ENCODE measurements at regions not wholly inside any gene's neighbourhood (a gene's known extent, or its start where the extent isn't known, plus 50 kb on each side); places are given as distances from the start of the nearest gene placed in this dataset.
"Not testable (repeated sequence)": the region's sequence is repeated elsewhere in the genome, so short reads cannot be mapped to it uniquely, and the experiment has no call there.

- DNase-seq, result no peak
Observed at GRCh38 chr3:110344897-110345767, 726.5 kb upstream of the NECTIN3 start.

DNA sequence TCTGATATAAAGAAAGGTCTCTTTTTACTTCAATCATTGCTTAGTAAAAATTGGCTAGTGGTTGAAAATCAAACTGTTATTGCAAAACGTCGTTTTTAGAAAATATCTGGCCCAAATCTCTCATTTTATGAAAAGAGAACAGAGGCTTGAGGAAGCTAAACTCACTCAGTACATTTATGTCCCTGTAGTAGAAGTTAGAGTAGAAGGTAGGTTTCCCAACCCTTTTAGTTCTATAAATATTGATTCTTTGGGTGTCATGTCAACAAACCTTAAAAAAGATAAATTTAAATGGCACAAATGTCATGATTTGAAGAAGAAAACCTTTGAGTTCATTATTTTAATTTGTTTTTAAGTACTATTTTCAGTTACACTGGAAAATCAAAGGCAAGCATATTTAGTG lies 722.3 kb upstream of the NECTIN3 start:
- no peak for DNase-seq

DNA sequence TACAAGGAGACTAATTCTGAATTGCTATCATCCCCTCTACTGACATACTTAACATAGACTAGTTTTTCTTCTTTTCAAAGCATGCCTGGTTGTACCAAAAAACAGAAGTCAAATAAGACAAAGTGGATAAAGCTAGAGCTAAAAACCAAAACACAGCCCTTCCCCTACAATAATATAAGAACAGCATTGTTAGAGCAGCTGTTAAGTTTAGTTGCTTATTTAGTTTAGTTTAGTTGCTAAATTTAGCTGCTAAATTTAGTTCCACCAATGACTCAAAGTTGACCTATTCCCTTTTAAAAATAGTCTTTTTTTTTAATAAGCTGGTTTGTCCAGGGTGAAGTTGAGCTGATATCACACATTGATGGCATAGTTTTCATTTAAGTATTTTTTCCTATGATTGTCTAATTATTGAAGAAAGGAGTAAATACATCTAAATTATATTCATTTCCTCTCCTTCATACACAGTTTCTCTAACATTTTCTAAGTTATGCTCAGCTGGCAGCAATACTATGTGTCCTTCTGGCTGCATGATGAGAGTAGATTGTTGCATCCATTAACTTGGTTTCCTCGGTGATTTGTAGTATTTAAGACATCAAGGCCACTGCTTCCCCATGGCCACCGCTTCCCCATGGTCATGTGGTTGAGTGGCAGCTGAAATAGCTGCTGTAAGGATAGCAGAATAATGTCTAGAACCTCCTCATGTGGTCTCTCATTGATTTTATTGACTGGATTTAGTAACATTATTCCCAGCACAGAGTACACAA lies 718.6 kb upstream of the NECTIN3 start:
- no peak for DNase-seq

DNA sequence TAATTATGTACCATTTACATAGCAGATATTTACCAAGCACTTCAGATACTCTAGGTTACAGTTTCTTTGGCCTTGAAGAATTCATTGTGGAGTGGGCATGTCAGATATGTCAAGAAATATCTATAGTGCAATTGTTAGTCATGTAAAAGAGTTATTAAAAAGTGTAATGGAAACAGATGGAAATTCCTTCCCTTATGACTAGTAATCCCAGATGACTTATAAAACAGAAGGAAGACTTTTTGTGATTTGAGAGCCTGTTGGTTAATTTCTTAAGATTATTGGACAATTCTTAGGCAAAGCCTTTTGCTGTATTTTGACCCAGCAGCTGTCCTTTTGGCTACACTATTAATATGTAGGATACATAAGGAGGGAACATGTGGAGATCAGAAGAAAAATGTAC lies 708.9 kb upstream of the NECTIN3 start:
- no peak for DNase-seq

- not testable (repeated sequence) for DNase-seq
Observed at GRCh38 chr3:110367289-110367688, 704.3 kb upstream of the NECTIN3 start.

GRCh38 chr3:110375751-110376518 lies 695.7 kb upstream of the NECTIN3 start:
- DNase-seq, result no peak

GRCh38 chr3:110378481-110378880 lies 693.1 kb upstream of the NECTIN3 start:
- no peak for DNase-seq

DNA sequence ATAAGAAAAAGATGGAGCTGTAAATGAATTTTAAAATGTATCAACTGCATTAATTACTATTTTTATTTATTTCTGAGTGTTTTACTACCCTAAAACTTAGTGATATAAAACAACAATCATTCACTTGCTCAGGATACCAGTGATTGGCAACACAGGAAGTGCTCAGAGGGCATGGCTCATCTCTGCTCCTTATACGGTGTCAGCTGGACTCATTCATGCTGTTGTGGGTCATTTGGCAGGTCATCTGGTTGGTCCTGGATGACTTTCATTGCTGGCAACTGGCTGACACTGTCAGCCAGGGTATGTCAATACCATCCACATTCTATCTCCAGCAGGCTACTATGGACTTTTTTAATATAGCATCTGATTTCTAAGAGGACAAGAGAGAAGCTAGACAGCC lies 689.6 kb upstream of the NECTIN3 start:
- no peak for DNase-seq

DNA sequence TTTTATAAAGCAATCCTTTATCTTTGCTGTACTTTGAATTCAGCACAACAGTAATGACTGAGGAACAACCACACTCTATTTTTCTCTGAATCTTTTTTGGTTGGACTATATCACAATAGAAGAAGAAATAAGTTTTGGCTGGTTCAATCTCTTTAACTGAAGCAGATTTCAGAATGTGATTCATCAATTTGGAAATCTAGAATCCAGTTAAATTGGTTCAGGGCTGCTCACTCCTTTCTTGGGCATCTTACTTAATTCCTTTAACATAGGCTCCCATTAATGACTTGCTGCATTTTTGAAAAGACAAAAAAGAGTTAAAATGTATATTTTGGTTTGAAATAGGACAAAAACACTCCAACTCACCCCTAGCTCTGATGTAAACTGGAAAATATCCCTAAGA lies 688.3 kb upstream of the NECTIN3 start:
- DNase-seq, result no peak

DNA sequence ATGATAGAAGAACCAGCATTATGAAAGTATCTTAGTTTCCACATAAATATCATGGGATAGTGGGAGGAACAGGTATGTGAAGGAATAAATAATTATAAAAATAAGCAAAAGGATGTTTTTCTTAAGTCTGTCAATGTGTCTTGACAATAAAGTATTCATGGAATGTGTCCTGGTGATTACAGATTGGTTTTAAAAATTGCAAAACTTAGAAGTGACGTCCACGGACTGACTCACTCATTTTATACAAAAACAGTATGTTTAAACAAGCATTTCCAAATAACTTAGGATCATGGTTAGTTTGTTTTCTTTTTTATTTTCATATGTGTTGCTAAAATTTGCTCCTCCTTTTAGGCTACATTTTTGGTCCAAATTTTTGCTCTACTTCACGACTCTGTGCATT lies 687.0 kb upstream of the NECTIN3 start:
- DNase-seq, result no peak

- no peak for DNase-seq
Observed at GRCh38 chr3:110389005-110389404, 682.6 kb upstream of the NECTIN3 start.

GRCh38 chr3:110390372-110390771 lies 681.2 kb upstream of the NECTIN3 start:
- DNase-seq, result no peak

DNA sequence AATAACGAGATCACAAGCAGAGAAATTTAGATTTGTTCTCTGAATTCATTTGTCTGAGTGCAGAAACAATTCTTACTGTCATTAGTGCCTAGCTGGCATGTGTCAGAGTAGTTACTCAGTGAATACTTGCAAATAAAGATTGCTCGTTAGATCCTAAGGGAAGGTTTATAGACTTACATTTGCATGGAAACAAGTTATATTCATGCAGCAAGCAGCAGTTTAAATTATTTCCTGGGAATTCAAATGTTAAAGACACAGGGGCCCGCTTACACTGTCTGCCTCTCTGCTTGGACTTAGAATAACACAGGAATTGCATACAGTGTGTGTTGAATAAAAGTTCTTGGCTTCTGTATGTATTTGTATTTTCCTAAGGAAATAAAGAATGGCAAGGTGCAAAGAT lies 680.6 kb upstream of the NECTIN3 start:
- no peak for DNase-seq

DNA sequence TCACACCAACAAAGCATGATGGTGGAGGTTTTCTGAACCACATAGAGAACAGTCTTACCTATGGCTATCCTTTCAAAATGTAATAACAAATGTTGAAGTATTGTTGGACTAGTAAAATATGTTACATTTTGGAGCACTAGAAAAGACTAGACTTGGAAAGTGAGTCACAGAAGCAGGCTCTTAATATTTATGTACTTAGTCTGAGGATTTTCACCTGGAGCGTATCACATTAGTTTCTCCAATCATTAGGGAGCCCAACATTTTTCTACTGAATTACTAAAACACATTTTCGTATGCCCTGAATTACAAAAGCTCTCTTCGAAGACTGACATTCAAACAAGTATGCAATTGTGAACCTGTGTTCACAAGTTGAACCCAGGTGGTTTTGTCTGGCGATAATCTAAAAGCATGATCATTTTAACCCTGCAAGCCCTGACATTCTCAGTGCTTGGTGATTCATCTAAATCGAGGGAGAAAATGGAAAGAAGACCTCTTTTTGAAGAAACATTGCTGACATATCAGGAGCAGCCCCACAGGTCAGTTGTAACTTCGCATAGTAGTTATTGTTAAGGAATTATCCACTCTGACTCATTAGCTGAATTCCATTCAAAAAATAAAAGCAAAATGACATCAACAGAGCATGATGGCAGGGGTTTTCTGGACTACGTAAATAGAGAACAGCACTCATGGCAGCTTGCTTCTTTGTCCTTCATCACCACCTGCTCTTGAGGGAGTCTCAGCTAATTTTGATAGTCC lies 679.8 kb upstream of the NECTIN3 start:
- no peak for DNase-seq

- no peak for DNase-seq
Observed at GRCh38 chr3:110393941-110394340, 677.7 kb upstream of the NECTIN3 start.

DNA sequence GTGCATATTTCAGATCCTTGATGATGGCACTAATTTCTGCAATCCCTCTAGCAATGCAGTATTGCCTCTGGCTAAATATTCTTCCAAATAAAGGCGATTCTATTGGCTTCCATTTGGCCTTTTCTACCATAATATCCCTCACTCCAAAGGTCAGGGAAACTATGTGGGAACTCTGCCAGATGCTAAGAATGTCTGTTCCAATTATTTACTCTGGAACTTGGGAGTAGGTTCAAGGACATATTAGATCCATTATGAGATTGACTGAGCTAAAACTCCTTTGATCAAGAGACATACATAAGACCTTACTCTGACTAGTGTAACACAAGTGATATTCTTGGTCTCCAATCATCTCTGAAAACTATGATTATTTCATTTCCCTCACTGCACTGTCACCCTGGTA lies 674.5 kb upstream of the NECTIN3 start:
- no peak for DNase-seq

- no peak for DNase-seq
Observed at GRCh38 chr3:110400315-110400714, 671.3 kb upstream of the NECTIN3 start.

DNA sequence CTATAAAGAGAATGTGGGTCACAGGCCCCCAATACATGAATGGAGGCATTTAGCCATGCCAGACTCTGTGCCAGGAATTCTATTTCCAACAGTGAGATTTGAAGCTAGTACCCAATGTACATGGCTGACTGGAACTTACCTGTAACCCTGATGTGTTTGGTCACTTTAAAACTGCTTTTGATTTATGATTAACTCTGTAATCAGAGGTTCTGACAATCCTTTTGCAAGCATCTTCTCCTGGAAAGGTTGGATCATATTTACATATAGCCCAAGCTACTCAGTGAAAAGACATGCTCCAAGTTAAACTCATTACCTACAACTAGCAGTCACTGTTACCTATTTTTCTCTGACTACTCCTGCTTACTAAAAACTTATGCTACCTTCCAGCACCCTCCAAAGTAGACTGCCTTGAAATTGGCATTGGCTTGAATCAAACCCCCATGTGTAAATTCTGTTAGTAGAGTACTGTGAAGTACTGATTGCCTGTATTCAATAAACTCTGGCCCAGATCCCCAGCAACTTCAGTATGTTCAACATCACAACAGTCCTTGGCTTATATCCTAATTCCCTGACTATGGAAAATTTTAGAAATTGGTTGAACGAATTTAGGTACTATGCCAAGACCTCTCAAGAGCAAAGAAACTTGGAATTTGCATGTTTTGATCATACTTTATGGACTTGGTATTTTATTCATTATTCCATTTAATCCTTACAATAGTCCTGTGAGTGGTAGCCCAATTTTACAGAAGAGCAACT lies 665.6 kb upstream of the NECTIN3 start:
- no peak for DNase-seq

- DNase-seq, result no peak
Observed at GRCh38 chr3:110413266-110413665, 658.4 kb upstream of the NECTIN3 start.

DNA sequence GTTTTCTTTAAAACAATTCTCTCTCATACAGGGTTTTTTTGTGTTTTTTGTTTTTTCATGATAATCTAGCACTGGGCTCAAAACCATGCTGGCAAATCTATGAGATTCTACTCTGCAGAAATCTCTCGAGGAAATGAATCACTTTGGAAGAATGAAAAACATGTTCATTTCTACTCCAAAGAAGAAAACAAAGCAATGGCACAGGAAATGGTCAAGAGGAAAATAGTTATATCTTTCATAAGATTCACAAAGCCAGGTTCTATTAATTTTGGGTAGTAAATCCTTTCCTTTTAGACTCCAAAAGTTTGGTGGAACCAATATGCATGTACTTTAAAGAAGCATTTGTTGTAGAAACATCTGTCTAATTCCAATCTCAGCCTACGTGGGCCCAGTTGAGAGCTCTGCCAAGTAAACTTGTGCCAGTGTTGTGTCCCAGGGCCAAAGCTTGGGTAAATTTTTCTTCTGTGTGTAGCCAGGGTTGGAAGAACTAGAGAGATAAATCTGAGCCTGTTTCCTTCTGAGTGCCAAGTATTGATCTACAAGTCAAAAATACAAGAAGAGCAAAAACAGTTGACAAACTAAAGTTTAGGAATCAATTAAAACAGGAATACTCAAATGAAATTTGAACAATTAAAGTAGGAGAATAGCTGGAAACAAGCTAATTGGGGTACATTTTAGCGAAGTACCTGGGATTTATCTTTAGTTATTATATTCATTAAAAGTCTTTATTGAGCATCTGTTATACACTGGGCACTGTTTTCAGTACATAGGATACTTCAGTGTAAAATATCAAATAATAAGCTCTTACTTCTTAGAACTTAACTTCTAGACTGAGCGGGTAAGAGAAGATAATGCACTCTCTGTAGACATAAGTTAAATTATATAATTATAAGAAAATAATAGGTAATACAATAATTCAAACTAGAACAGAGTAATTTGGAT lies 657.5 kb upstream of the NECTIN3 start:
- DNase-seq, result no peak

- DNase-seq, result no peak
Observed at GRCh38 chr3:110414855-110415254, 656.8 kb upstream of the NECTIN3 start.

Data from activated CD8-positive, alpha-beta memory T cell treated with anti-CD3 and anti-CD28 coated beads, Interleukin-2, amount 50 U/mL, for 4 hours (primary cell).